HEK293 (cell line): ENCODE measurements at regions not wholly inside any gene's neighbourhood (a gene's known extent, or its start where the extent isn't known, plus 50 kb on each side); places are given as distances from the start of the nearest gene placed in this dataset.

Experiments
- CTCF ChIA-PET: fragments of 350-600 bp; formaldehyde crosslinking; extraction: SDS; loops from one replicate; lab custom pipeline; 2021; ENCODE audit warnings: antibody characterized with exemption; lab: Yijun Ruan, JAX
- POLR2A ChIA-PET: fragments of 300-600 bp; formaldehyde crosslinking; extraction: SDS; loops from one replicate; lab custom pipeline; 2020; ENCODE audit warnings: antibody characterized with exemption, inconsistent platforms; lab: Yijun Ruan, JAX
- H3K27ac ChIP-seq: fragments of 200-500 bp; sonication (Bioruptor generic); 2 replicates; pipeline ENCODE4 v1.5.1; 2014; ENCODE audit warnings: low read depth, low read length, control low read depth, inconsistent platforms; ENCODE audit errors: extremely low read depth
- H3K36me3 ChIP-seq, 2 experiments: fragments of 200-500 bp in 1 of 2; sonication (Bioruptor generic) in 1 of 2; 1 replicate in 1 of 2; 2 replicates in 1 of 2; pipeline ENCODE4 v1.5.1; 2014 to 2017; ENCODE audit warnings: inconsistent platforms in 2 of 2, low read length in 2 of 2; ENCODE audit not compliant: control insufficient read depth in 2 of 2, insufficient read depth in 1 of 2
- H3K4me1 ChIP-seq: fragments of 200-500 bp; sonication (Bioruptor generic); 2 replicates; pipeline ENCODE4 v1.5.1; 2014; ENCODE audit warnings: mild to moderate bottlenecking, low read length, inconsistent platforms; ENCODE audit not compliant: control insufficient read depth, insufficient read depth
- H3K4me3 ChIP-seq: 2 replicates; pipeline ENCODE4 v1.5.1; 2011; ENCODE audit warnings: low read depth, mild to moderate bottlenecking, control low read depth, low read length, moderate library complexity
- H3K9me3 ChIP-seq: fragments of 200-500 bp; sonication (Bioruptor generic); 2 replicates; pipeline ENCODE4 v1.5.1; 2014; ENCODE audit warnings: low read depth, low read length, inconsistent platforms; ENCODE audit not compliant: control insufficient read depth, insufficient read depth
- CTCF ChIP-seq: fragments of 450-650 bp; formaldehyde crosslinking; IDR thresholded peaks from 2 replicates; pipeline ENCODE4 v1.5.1; 2016; ENCODE audit warnings: missing biosample characterization, missing genetic modification characterization
- KLF16 ChIP-seq: fragments of 450-650 bp; formaldehyde crosslinking; IDR thresholded peaks from 2 replicates; pipeline ENCODE4 v1.5.1; 2017; ENCODE audit warnings: missing biosample characterization, missing genetic modification characterization
- KLF7 ChIP-seq: fragments of 450-650 bp; formaldehyde crosslinking; IDR thresholded peaks from 2 replicates; pipeline ENCODE4 v1.5.1; 2016; ENCODE audit warnings: missing biosample characterization, missing genetic modification characterization, borderline replicate concordance
- MEIS1 ChIP-seq: sonication (generic); formaldehyde crosslinking; IDR thresholded peaks from 2 replicates; pipeline ENCODE4 v1.8.1; 2022; ENCODE audit warnings: missing genetic modification reagents, mild to moderate bottlenecking, borderline replicate concordance
- PRDM6 ChIP-seq: fragments of 450-650 bp; formaldehyde crosslinking; IDR thresholded peaks from 2 replicates; pipeline ENCODE4 v1.5.1; 2017; ENCODE audit warnings: missing biosample characterization, missing genetic modification characterization
- RBAK ChIP-seq: fragments of 450-650 bp; formaldehyde crosslinking; IDR thresholded peaks from 2 replicates; pipeline ENCODE4 v1.5.1; 2016; ENCODE audit warnings: missing biosample characterization, missing genetic modification characterization
- REPIN1 ChIP-seq: fragments of 450-650 bp; formaldehyde crosslinking; IDR thresholded peaks from 2 replicates; pipeline ENCODE4 v1.5.1; 2017; ENCODE audit warnings: missing biosample characterization, missing genetic modification characterization, low read depth
- SALL2 ChIP-seq: fragments of 450-650 bp; formaldehyde crosslinking; IDR thresholded peaks from 2 replicates; pipeline ENCODE4 v1.5.0; 2017; ENCODE audit warnings: missing biosample characterization, mild to moderate bottlenecking, missing genetic modification characterization, borderline replicate concordance
- SCRT2 ChIP-seq: fragments of 450-650 bp; formaldehyde crosslinking; IDR thresholded peaks from 2 replicates; pipeline ENCODE4 v1.5.1; 2016; ENCODE audit warnings: missing biosample characterization, missing genetic modification characterization
- SETDB1 ChIP-seq: IDR thresholded peaks from one replicate; pipeline ENCODE4 v1.6.1; 2017; ENCODE audit warnings: mild to moderate bottlenecking, low read length, moderate library complexity, mixed read lengths; ENCODE audit not compliant: insufficient read length
- TCF7L2 ChIP-seq: IDR thresholded peaks from 2 replicates; pipeline ENCODE4 v1.6.1; 2011; ENCODE audit warnings: low read depth, mild to moderate bottlenecking, inconsistent platforms, low read length, moderate library complexity, borderline replicate concordance
- ZBTB10 ChIP-seq: fragments of 450-650 bp; formaldehyde crosslinking; IDR thresholded peaks from 2 replicates; pipeline ENCODE4 v1.5.1; 2016; ENCODE audit warnings: missing biosample characterization, missing genetic modification characterization
- ZEB2 ChIP-seq: fragments of 450-650 bp; formaldehyde crosslinking; IDR thresholded peaks from 2 replicates; pipeline ENCODE4 v1.5.1; 2016; ENCODE audit warnings: missing biosample characterization, missing genetic modification characterization
- ZFP69B ChIP-seq: fragments of 450-650 bp; formaldehyde crosslinking; IDR thresholded peaks from 2 replicates; pipeline ENCODE4 v1.5.1; 2016; ENCODE audit warnings: missing biosample characterization, missing genetic modification characterization
- ZNF146 ChIP-seq: fragments of 450-650 bp; formaldehyde crosslinking; IDR thresholded peaks from 2 replicates; pipeline ENCODE4 v1.5.1; 2016; ENCODE audit warnings: missing biosample characterization, missing genetic modification characterization
- ZNF155 ChIP-seq: fragments of 450-650 bp; formaldehyde crosslinking; IDR thresholded peaks from 2 replicates; pipeline ENCODE4 v1.5.1; 2016; ENCODE audit warnings: missing biosample characterization, missing genetic modification characterization
- ZNF157 ChIP-seq: fragments of 450-650 bp; formaldehyde crosslinking; IDR thresholded peaks from 2 replicates; pipeline ENCODE4 v1.5.1; 2016; ENCODE audit warnings: missing biosample characterization, missing genetic modification characterization
- ZNF169 ChIP-seq: fragments of 450-650 bp; formaldehyde crosslinking; IDR thresholded peaks from 2 replicates; pipeline ENCODE4 v1.5.1; 2016; ENCODE audit warnings: missing biosample characterization, missing genetic modification characterization
- ZNF24 ChIP-seq: fragments of 450-650 bp; formaldehyde crosslinking; IDR thresholded peaks from 2 replicates; pipeline ENCODE4 v1.5.1; 2016; ENCODE audit warnings: missing biosample characterization, missing genetic modification characterization
- ZNF302 ChIP-seq: fragments of 450-650 bp; formaldehyde crosslinking; IDR thresholded peaks from 2 replicates; pipeline ENCODE4 v1.5.1; 2016; ENCODE audit warnings: missing biosample characterization, missing genetic modification characterization, low read depth
- ZNF350 ChIP-seq: fragments of 450-650 bp; formaldehyde crosslinking; IDR thresholded peaks from 2 replicates; pipeline ENCODE4 v1.5.0; 2017; ENCODE audit warnings: missing biosample characterization, mild to moderate bottlenecking, missing genetic modification characterization
- ZNF530 ChIP-seq: fragments of 450-650 bp; formaldehyde crosslinking; IDR thresholded peaks from 2 replicates; pipeline ENCODE4 v1.5.1; 2016; ENCODE audit warnings: low read depth, missing biosample characterization, missing genetic modification characterization
- ZNF544 ChIP-seq: fragments of 450-650 bp; formaldehyde crosslinking; IDR thresholded peaks from 2 replicates; pipeline ENCODE4 v1.5.0; 2017; ENCODE audit warnings: missing biosample characterization, missing genetic modification characterization
- ZNF555 ChIP-seq: fragments of 450-650 bp; formaldehyde crosslinking; conservative IDR thresholded peaks from 2 replicates; pipeline ENCODE4 v1.5.1; 2017; ENCODE audit warnings: missing biosample characterization, mild to moderate bottlenecking, missing genetic modification characterization, inconsistent platforms
- ZNF558 ChIP-seq: fragments of 450-650 bp; formaldehyde crosslinking; IDR thresholded peaks from 2 replicates; pipeline ENCODE4 v1.5.1; 2016; ENCODE audit warnings: missing biosample characterization, missing genetic modification characterization
- ZNF560 ChIP-seq: fragments of 450-650 bp; formaldehyde crosslinking; IDR thresholded peaks from 2 replicates; pipeline ENCODE4 v1.5.1; 2017; ENCODE audit warnings: missing biosample characterization, missing genetic modification characterization, borderline replicate concordance
- ZNF600 ChIP-seq: fragments of 450-650 bp; formaldehyde crosslinking; IDR thresholded peaks from 2 replicates; pipeline ENCODE4 v1.5.1; 2016; ENCODE audit warnings: missing biosample characterization, missing genetic modification characterization
- ZNF704 ChIP-seq: fragments of 450-650 bp; formaldehyde crosslinking; IDR thresholded peaks from 2 replicates; pipeline ENCODE4 v1.5.1; 2016; ENCODE audit warnings: missing biosample characterization, missing genetic modification characterization
- ZSCAN16 ChIP-seq: fragments of 450-650 bp; formaldehyde crosslinking; IDR thresholded peaks from 2 replicates; pipeline ENCODE4 v1.5.1; 2016; ENCODE audit warnings: missing biosample characterization, missing genetic modification characterization
- TF ChIP-seq, protein P1 (sequence below): fragments of 450-650 bp; formaldehyde crosslinking; IDR thresholded peaks from 2 replicates; pipeline ENCODE4 v1.5.1; 2016; ENCODE audit warnings: missing biosample characterization, missing genetic modification characterization, borderline replicate concordance

- Histone ChIP-seq H3K4me1 (no peaks in the 10 kb centered on the region), H3K4me3 (no peak overlapping the region), H3K36me3 (no peaks in the 10 kb centered on the region), H3K27ac (no peak overlapping the region), H3K9me3 (no peaks in the 10 kb centered on the region)
- CTCF ChIA-PET, result interaction anchor here (0.7 kb wide), 1 partner anchor 101 kb away, joined by 3 read pairs; no protein-coding TSS in a partner anchor
- TF ChIP-seq PRDM6 (tag by site-specific recombination) (no peak), ZNF560 (tag by site-specific recombination) (no peak), ZNF350 (tag by site-specific recombination) (no peak), ZNF302 (tag by site-specific recombination) (no peak), ZNF146 (tag by site-specific recombination) (no peak), ZEB2 (tag by site-specific recombination) (no peak), KLF7 (tag by site-specific recombination) (no peak), TCF7L2 (no peak), ZNF169 (tag by site-specific recombination) (no peak), ZNF24 (tag by site-specific recombination) (no peak), SETDB1 (no peak), ZNF530 (no peak), ZNF555 (tag by site-specific recombination) (no peak), ZNF155 (tag by site-specific recombination) (no peak)
- POLR2A ChIA-PET, result no interaction called here
Observed at GRCh38 chr20:22801528-22801927, 217.2 kb upstream of the FOXA2 start.

DNA sequence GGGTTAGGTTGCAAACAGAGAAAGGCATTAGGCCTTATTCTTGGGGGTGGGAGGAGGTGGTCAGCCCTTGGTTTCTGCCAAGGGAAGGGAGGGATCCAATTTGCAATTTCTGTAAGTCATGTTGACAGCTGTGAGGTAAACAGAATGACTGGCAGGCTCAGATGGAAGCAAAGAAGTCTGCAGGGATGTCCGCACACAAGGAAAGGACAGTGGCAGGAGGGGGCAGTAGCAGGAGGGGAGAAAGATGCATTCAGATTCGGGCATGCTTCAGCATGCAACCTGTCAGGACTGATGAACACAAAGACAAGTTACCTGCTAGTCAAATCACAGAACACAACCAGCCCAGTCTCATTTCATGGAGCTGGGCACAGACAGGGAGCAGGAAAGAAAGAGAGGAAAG lies 217.9 kb upstream of the FOXA2 start:
- Histone ChIP-seq H3K36me3 (no peaks in the 10 kb centered on the region), H3K4me3 (no peak overlapping the region), H3K4me1 (no peaks in the 10 kb centered on the region), H3K27ac (no peak overlapping the region), H3K9me3 (no peaks in the 10 kb centered on the region)
- ChIA-PET POLR2A (no interaction called here), CTCF (no interaction called here)
- no peak for TF ChIP-seq RBAK (tag by site-specific recombination)
- no peak for TF ChIP-seq ZNF157
- TF ChIP-seq KLF16, result no peak
- TF ChIP-seq ZFP69B (tag by site-specific recombination), result no peak
- no peak for TF ChIP-seq ZSCAN16 (tag by site-specific recombination)
- TF ChIP-seq ZNF600 (tag by site-specific recombination), result no peak
- no peak for TF ChIP-seq ZBTB10 (tag by site-specific recombination)
- TF ChIP-seq MEIS1 (CRISPR knock-in tag), result no peak
- no peak for TF ChIP-seq ZNF704 (tag by site-specific recombination)
- TF ChIP-seq SCRT2 (tag by site-specific recombination), result no peak
- no peak for TF ChIP-seq SALL2
- TF ChIP-seq, protein P1, sequence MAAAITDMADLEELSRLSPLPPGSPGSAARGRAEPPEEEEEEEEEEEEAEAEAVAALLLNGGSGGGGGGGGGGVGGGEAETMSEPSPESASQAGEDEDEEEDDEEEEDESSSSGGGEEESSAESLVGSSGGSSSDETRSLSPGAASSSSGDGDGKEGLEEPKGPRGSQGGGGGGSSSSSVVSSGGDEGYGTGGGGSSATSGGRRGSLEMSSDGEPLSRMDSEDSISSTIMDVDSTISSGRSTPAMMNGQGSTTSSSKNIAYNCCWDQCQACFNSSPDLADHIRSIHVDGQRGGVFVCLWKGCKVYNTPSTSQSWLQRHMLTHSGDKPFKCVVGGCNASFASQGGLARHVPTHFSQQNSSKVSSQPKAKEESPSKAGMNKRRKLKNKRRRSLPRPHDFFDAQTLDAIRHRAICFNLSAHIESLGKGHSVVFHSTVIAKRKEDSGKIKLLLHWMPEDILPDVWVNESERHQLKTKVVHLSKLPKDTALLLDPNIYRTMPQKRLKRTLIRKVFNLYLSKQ, result no peak
- no peak for TF ChIP-seq ZNF544
- no peak for TF ChIP-seq ZNF558 (tag by site-specific recombination)
- no peak for TF ChIP-seq CTCF (tag by site-specific recombination)
- TF ChIP-seq REPIN1 (tag by site-specific recombination), result no peak
